Pancreas (tissue), 10 donors: ENCODE measurements at regions not wholly inside any gene's neighbourhood (a gene's known extent, or its start where the extent isn't known, plus 50 kb on each side); places are given as distances from the start of the nearest gene placed in this dataset.

Experiments
- ATAC-seq, 4 donors: fragments of 200-7000 bp; cut with Tn5 transposase; one replicate each; pipeline versions ENCODE4 v1.8.0 to v1.9.1; 2020; ENCODE audit warnings: mild to moderate bottlenecking in 4 of 4, moderate library complexity in 4 of 4
- DNase-seq, 6 donors: peaks; one replicate each; pipeline ENCODE4 v3.0.0-alpha.2; 2020
- FAIRE-seq: peaks from 2 replicates; lab custom pipeline; 2012; peaks lifted over from hg19 to GRCh38; lab: Jason Lieb, UNC
- H3K27ac ChIP-seq, 4 donors: fragments of 200-600 bp; sonication (generic); 1 replicate in 3 of 4; 2 replicates in 1 of 4; pipeline versions ENCODE4 v1.5.0 to v1.8.0; 2020
- H3K27me3 ChIP-seq, 4 donors: fragments of 200-600 bp; one replicate each; pipeline ENCODE4 v1.8.0; 2021
- H3K36me3 ChIP-seq, 3 donors: fragments of 200-600 bp; sonication (generic) in 1 of 3; one replicate each; pipeline versions ENCODE4 v1.5.0 to v1.8.0; 2020 to 2021
- H3K4me1 ChIP-seq, 3 donors: fragments of 200-600 bp; one replicate each; pipeline ENCODE4 v1.8.0; 2021
- H3K4me3 ChIP-seq, 4 donors: fragments of 200-600 bp; sonication (generic) in 2 of 4; one replicate each; pipeline versions ENCODE4 v1.5.0 to v1.8.0; 2020 to 2021
- H3K9me3 ChIP-seq, 4 donors: fragments of 200-600 bp; one replicate each; pipeline ENCODE4 v1.8.0; 2021
- WGBS, 2 donors: extraction: QIAGEN DNeasy Blood & Tissue Kit; methylation state at CpG; one replicate each; pipeline ENCODE4 v1.1.7; 2013; 5-methylcytosine and 5-hydroxymethylcytosine counted together
- intact Hi-C, 3 donors: fragments of 100-400 bp; cut with DNase I; formaldehyde crosslinking; loops; one replicate each; pipeline versions ENCODE4 v1.11.1 to v1.14.2; 2022
- TF ChIP-seq, protein P1 (sequence below), 4 donors: fragments of 200-600 bp; sonication (generic) in 3 of 4; IDR thresholded peaks; one replicate each; pipeline versions ENCODE4 v1.5.0 to v1.8.0; 2021; ENCODE audit warnings: antibody characterized with exemption in 4 of 4
- donor health status: healthy with polysubstance abuse.
- donor health status: DM: no; HTN: no; CAD: no; lungs with moderate emphysema.
- donor health status: DM: no; HTN: no; CAD: no.
- donor health status: control.
- donor health status: control.
- donor health status: Bipolar disorder and iron deficiency.
- donor health status: DM: yes; HTN: yes; CAD: no.
- donor health status: DM: no; HTN: no; CAD: no.
- donor health status: DM: no; HTN: no; CAD: no.
- donor health status: DM: yes; HTN: yes; CAD: no.

DNA sequence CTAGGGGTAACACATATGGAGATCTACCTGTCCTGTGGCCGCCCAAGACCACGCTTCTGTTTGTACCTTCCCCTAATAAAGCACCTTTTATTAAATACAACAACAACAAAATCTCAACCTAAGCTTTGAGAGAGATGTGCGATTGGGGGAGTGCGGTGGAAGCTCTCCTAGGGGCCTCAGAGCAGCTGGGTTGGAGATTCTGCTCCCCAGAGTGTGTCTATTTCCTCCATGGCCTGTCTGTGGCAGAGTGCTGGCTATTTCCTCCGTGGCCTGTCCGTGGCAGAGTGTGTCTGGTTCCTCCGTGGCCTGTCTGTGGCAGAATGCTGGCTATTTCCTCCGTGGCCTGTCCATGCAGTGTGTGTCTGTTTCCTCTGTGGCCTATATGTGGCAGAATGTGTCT lies 139.3 kb upstream of the IPO9 start:
- 95 to 96% methylated on average over 8 of the region's 8 CpGs for WGBS, 2 donors
- FAIRE-seq (no peak), DNase-seq (no peak)

DNA sequence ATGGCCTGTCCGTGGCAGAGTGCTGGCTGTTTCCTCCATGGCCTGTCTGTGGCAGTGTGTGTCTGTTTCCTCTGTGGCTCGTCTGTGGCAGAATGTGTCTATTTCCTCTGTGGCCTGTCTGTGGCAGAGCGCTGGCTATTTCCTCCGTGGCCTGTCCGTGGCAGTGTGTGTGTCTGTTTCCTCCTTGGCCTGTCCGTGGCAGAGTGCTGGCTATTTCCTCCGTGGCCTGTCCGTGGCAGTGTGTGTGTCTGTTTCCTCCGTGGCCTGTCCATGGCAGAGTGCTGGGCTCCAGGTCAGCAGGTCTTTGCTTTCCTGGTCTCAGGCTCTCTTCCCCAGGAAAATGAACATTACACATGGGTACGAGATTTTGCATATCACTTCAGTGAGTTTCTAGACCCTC lies 138.4 kb upstream of the IPO9 start:
- 82 to 89% methylated on average over 10 of the region's 10 CpGs for WGBS, 2 donors
- FAIRE-seq = no peak
- intact Hi-C loops = loop anchor here in 1 of 3 donors (10.0 kb wide), 1 partner anchor 126 kb away; no protein-coding TSS in a partner anchor
- no peak overlapping the region for H3K27ac ChIP-seq
- H3K4me3 ChIP-seq = no peak overlapping the region
- DNase-seq = no peak
- no peaks in the 10 kb centered on the region for H3K9me3 ChIP-seq
- no peaks in the 10 kb centered on the region for H3K27me3 ChIP-seq
- H3K36me3 ChIP-seq = no peaks in the 10 kb centered on the region
- TF ChIP-seq, protein P1, sequence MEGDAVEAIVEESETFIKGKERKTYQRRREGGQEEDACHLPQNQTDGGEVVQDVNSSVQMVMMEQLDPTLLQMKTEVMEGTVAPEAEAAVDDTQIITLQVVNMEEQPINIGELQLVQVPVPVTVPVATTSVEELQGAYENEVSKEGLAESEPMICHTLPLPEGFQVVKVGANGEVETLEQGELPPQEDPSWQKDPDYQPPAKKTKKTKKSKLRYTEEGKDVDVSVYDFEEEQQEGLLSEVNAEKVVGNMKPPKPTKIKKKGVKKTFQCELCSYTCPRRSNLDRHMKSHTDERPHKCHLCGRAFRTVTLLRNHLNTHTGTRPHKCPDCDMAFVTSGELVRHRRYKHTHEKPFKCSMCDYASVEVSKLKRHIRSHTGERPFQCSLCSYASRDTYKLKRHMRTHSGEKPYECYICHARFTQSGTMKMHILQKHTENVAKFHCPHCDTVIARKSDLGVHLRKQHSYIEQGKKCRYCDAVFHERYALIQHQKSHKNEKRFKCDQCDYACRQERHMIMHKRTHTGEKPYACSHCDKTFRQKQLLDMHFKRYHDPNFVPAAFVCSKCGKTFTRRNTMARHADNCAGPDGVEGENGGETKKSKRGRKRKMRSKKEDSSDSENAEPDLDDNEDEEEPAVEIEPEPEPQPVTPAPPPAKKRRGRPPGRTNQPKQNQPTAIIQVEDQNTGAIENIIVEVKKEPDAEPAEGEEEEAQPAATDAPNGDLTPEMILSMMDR (IDR thresholded peaks at IDR 0.05) = no peak
- H3K4me1 ChIP-seq = peaks cover 0 to 5% (median 5%) of the 10 kb centered on the region in 3 donors
- ATAC-seq = no peak

More for the DNA sequence above, 139.3 kb upstream of the IPO9 start:
- Histone ChIP-seq H3K27me3 (no peaks in the 10 kb centered on the region), H3K36me3 (no peaks in the 10 kb centered on the region), H3K9me3 (no peaks in the 10 kb centered on the region), H3K4me1 (peaks cover 0 to 5% (median 5%) of the 10 kb centered on the region in 3 donors), H3K27ac (no peak overlapping the region), H3K4me3 (no peak overlapping the region)
- intact Hi-C loops = loop anchor here in 1 of 3 donors (10.0 kb wide), 1 partner anchor 125 kb away; no protein-coding TSS in a partner anchor
- no peak for ATAC-seq
- TF ChIP-seq, protein P1 (IDR thresholded peaks at IDR 0.05) = no peak

DNA sequence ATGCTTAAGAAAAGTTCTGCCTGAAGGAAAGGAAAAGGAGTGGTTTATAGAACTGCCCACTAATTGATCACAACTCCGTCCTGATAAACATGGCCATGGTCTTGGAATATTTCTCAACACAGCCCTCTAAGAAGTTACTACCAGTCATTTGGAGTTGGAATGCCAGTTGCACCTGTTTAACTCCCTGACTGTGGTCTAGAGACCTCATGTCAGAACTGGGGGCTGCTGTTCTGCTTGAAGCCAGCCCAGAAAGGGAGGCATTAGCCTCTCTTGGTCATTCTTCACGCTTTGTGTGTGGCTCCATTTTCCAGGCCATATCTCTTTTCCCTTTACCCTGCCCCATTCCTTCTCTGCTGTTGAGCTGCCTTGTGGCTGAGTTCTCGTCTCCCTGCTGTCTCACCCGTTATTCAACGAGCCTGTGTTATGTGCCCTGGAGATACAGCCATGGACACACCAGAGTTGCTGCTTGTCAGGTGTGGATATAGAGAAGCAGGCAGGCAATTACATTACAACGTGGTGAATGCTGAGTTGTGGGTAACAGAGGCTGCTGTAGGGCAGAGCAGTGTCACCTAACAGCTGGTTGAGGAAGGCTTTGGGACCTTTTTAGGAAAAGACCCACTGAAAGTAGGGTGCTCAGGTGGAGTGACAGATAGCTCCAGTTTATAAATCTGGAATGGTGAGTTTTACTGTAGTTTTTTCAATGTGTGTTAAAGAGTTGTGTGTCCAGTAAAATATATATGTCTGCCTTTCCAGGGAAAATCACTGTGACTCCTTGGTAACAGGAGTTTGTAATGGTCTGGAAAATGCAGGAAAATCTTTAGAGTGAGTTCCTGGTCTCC lies 137.0 kb upstream of the IPO9 start:
- Histone ChIP-seq H3K9me3 (no peaks in the 10 kb centered on the region), H3K27ac (no peak overlapping the region), H3K27me3 (no peaks in the 10 kb centered on the region), H3K36me3 (no peaks in the 10 kb centered on the region), H3K4me3 (no peak overlapping the region), H3K4me1 (no peaks in the 10 kb centered on the region)
- no peak for ATAC-seq
- DNase-seq = no peak
- no peak for FAIRE-seq
- TF ChIP-seq, protein P1 (IDR thresholded peaks at IDR 0.05) = no peak
- intact Hi-C loops = loop anchor here in 1 of 3 donors (10.0 kb wide), 1 partner anchor 127 kb away; no protein-coding TSS in a partner anchor
- 75% methylated on average over 6 of the region's 6 CpGs for WGBS, 2 donors

DNA sequence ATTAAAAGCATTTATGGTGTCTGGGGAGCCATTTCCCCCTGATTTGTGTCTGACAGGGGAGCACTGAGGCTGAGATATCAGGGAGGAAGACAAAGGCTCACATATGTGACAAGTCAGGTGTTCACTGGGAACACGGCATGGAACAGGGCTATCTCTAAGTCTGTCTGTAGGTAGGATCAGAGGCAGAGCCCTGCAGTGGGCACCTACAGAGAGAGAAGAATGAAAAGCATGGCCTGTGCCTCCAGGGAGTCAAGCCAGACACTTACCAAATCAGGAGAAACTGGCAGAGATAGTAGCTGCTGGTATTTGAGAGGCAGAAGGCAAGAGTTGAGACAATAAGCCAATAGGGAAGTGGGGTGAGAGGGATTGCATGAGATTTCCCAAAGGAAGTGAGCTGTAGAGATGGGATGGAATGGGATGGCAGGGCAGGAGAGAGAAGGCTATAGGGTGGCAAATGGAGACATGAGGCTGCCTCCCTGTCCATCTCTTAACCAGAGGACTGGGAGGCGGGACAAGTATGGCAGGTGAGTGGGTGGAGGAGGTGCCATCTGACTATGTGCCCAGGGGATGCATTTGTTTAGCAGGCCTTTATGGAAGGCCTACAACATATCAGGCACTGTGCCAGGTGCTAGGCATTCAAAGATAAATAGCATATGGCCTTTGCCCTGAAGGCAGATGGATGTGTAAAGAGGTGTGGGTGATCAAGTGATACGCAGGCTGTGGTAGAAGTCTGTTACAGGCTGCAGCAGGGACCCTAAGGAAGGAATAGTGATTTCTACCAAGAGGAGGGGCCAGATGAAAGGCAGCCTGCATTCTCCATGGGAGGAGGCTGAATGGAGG lies 136.2 kb upstream of the IPO9 start:
- Histone ChIP-seq H3K27me3 (no peaks in the 10 kb centered on the region), H3K9me3 (no peaks in the 10 kb centered on the region), H3K36me3 (no peaks in the 10 kb centered on the region), H3K27ac (no peak overlapping the region), H3K4me1 (no peaks in the 10 kb centered on the region), H3K4me3 (no peak overlapping the region)
- DNase-seq = no peak
- no peak for FAIRE-seq
- TF ChIP-seq, protein P1 (IDR thresholded peaks at IDR 0.05) = no peak
- intact Hi-C loops = loop anchor here in 1 of 3 donors (10.0 kb wide), 1 partner anchor 128 kb away; no protein-coding TSS in a partner anchor
- WGBS, 2 donors = 88 to 90% methylated on average over 3 of the region's 3 CpGs
- ATAC-seq = no peak
